GM12874 (cell line): ENCODE measurements at regions not wholly inside any gene's neighbourhood (a gene's known extent, or its start where the extent isn't known, plus 50 kb on each side); places are given as distances from the start of the nearest gene placed in this dataset.

ENCODE experiments used
- CTCF ChIP-seq: IDR thresholded peaks from 2 replicates; pipeline ENCODE4 v1.5.1; 2011; ENCODE audit warnings: low read depth, mild to moderate bottlenecking, control low read depth, low read length, moderate library complexity; ENCODE audit not compliant: insufficient read depth

- no peak for TF ChIP-seq CTCF
Measured at GRCh38 chr5:126094991-126095390, 328.2 kb upstream of the GRAMD2B start.

- no peak for TF ChIP-seq CTCF
Measured at GRCh38 chr5:126096442-126097006, 326.7 kb upstream of the GRAMD2B start.

- TF ChIP-seq CTCF = no peak
Measured at GRCh38 chr5:126097876-126098275, 325.3 kb upstream of the GRAMD2B start.

GRCh38 chr5:126098330-126099017, 324.7 kb upstream of the GRAMD2B start:
- no peak for TF ChIP-seq CTCF

- no peak for TF ChIP-seq CTCF
Measured at GRCh38 chr5:126099077-126099476, 324.1 kb upstream of the GRAMD2B start.

- TF ChIP-seq CTCF = peak; percentile 34
Measured at GRCh38 chr5:126100767-126101166, 322.4 kb upstream of the GRAMD2B start.

- no peak for TF ChIP-seq CTCF
Measured at GRCh38 chr5:126101901-126102300, 321.3 kb upstream of the GRAMD2B start.
